ENCODE measurements at regions not wholly inside any gene's neighbourhood (a gene's known extent, or its start where the extent isn't known, plus 50 kb on each side); places are given as distances from the start of the nearest gene placed in this dataset.

- TF ChIP-seq EZH2 (IDR thresholded peaks at IDR 0.05; ENCODE audit: borderline replicate concordance, low read depth, low read length, severe bottlenecking) (no peak), POLR2AphosphoS5 (IDR thresholded peaks at IDR 0.05; ENCODE audit: insufficient read depth, low read depth, low read length) (no peak), MYC (IDR thresholded peaks at IDR 0.05; ENCODE audit: low read depth, low read length) (no peak)
- TF ChIP-seq, protein P1, sequence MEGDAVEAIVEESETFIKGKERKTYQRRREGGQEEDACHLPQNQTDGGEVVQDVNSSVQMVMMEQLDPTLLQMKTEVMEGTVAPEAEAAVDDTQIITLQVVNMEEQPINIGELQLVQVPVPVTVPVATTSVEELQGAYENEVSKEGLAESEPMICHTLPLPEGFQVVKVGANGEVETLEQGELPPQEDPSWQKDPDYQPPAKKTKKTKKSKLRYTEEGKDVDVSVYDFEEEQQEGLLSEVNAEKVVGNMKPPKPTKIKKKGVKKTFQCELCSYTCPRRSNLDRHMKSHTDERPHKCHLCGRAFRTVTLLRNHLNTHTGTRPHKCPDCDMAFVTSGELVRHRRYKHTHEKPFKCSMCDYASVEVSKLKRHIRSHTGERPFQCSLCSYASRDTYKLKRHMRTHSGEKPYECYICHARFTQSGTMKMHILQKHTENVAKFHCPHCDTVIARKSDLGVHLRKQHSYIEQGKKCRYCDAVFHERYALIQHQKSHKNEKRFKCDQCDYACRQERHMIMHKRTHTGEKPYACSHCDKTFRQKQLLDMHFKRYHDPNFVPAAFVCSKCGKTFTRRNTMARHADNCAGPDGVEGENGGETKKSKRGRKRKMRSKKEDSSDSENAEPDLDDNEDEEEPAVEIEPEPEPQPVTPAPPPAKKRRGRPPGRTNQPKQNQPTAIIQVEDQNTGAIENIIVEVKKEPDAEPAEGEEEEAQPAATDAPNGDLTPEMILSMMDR (IDR thresholded peaks at IDR 0.05; ENCODE audit: extremely low read depth in 1 of 2, insufficient read depth in 1 of 2, low read depth in 1 of 2, low read length in 2 of 2): no peak
These were observed 52.9 kb upstream of the RNF144B start for GRCh38 chr6:18334251-18334650.

Data from endothelial cell of umbilical vein (primary cell).